WERI-Rb-1 (cell line): ENCODE measurements at regions not wholly inside any gene's neighbourhood (a gene's known extent, or its start where the extent isn't known, plus 50 kb on each side); places are given as distances from the start of the nearest gene placed in this dataset.

Source experiments
- DNase-seq: peaks from one replicate; pipeline ENCODE4 v3.0.0-alpha.2; 2020
- H3K27ac ChIP-seq: fragments of 250-450 bp; sonication (Bioruptor Pico); 2 replicates; pipeline ENCODE4 v1.5.1; 2020; ENCODE audit warnings: mild to moderate bottlenecking, moderate library complexity
- H3K27me3 ChIP-seq: fragments of 250-450 bp; sonication (Bioruptor Pico); 2 replicates; pipeline ENCODE4 v1.5.1; 2021; ENCODE audit warnings: mild to moderate bottlenecking, low read depth, moderate library complexity; ENCODE audit not compliant: insufficient read depth, severe bottlenecking
- H3K36me3 ChIP-seq: fragments of 250-450 bp; sonication (Bioruptor Pico); 2 replicates; pipeline ENCODE4 v1.5.1; 2020; ENCODE audit warnings: mild to moderate bottlenecking, moderate library complexity
- H3K4me3 ChIP-seq: 2 replicates; pipeline ENCODE4 v1.5.1; 2011; ENCODE audit warnings: low read depth, mild to moderate bottlenecking, control low read depth, low read length
- H3K9me3 ChIP-seq: fragments of 250-450 bp; sonication (Bioruptor Pico); 2 replicates; pipeline ENCODE4 v1.5.1; 2021; ENCODE audit warnings: mild to moderate bottlenecking, moderate library complexity; ENCODE audit not compliant: severe bottlenecking
- TF ChIP-seq, protein P1 (sequence below): IDR thresholded peaks from 2 replicates; pipeline ENCODE4 v1.5.1; 2011; ENCODE audit warnings: low read depth, mild to moderate bottlenecking, control low read depth, inconsistent platforms, low read length

- TF ChIP-seq, protein P1, sequence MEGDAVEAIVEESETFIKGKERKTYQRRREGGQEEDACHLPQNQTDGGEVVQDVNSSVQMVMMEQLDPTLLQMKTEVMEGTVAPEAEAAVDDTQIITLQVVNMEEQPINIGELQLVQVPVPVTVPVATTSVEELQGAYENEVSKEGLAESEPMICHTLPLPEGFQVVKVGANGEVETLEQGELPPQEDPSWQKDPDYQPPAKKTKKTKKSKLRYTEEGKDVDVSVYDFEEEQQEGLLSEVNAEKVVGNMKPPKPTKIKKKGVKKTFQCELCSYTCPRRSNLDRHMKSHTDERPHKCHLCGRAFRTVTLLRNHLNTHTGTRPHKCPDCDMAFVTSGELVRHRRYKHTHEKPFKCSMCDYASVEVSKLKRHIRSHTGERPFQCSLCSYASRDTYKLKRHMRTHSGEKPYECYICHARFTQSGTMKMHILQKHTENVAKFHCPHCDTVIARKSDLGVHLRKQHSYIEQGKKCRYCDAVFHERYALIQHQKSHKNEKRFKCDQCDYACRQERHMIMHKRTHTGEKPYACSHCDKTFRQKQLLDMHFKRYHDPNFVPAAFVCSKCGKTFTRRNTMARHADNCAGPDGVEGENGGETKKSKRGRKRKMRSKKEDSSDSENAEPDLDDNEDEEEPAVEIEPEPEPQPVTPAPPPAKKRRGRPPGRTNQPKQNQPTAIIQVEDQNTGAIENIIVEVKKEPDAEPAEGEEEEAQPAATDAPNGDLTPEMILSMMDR: no peak
- Histone ChIP-seq H3K9me3 (no peaks in the 10 kb centered on the region), H3K27ac (no peak overlapping the region), H3K27me3 (no peaks in the 10 kb centered on the region), H3K36me3 (no peaks in the 10 kb centered on the region), H3K4me3 (no peak overlapping the region)
- DNase-seq: no peak
Observed at GRCh38 chr5:116914869-116915504, 340.4 kb upstream of the SEMA6A start.

- TF ChIP-seq, protein P1: no peak
- Histone ChIP-seq H3K36me3 (no peaks in the 10 kb centered on the region), H3K27ac (no peak overlapping the region), H3K9me3 (no peaks in the 10 kb centered on the region), H3K27me3 (no peaks in the 10 kb centered on the region), H3K4me3 (no peak overlapping the region)
- DNase-seq: no peak
Observed at GRCh38 chr5:116912221-116912620, 337.6 kb upstream of the SEMA6A start.

DNA sequence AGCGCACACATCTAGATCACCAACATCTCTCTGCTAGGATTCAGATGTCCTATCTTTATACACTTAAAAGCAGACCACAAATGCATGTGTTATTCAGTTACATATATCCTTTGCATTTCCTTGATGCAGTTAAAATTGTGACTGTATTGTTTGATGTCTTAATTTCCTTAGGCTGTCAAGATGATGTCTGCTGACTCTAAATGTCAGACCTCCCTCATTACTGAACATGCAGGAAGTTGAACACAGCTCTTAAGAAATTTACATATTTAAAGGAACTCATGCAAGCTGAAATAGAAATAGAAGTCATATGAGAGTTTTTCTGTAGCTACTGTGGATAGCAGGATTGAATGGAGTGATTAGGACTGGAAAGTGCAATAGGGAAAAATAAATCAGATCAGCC lies 336.5 kb upstream of the SEMA6A start:
- Histone ChIP-seq H3K27me3 (no peaks in the 10 kb centered on the region), H3K27ac (no peak overlapping the region), H3K9me3 (no peaks in the 10 kb centered on the region), H3K36me3 (no peaks in the 10 kb centered on the region), H3K4me3 (no peak overlapping the region)
- no peak for DNase-seq
- TF ChIP-seq, protein P1: no peak

DNA sequence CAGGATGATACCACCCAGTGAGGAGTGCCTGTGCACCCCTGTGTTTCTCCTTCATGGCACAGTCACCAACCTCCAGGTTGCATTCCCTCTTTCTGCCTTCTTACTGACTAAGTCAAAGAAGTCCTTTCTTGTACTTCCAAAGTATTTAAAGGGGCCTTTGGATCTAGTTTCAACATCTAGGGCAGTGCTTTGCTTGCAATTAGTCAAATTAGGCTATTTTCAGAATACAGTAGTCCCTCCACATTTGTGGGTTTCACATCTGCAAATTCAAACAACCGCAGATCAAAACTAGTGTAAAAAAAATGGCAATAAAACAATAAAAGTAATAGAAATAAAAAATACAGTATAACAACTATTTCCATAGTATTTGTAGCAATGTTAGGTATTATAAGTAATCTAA lies 333.9 kb upstream of the SEMA6A start:
- Histone ChIP-seq H3K27ac (no peak overlapping the region), H3K4me3 (no peak overlapping the region), H3K27me3 (no peaks in the 10 kb centered on the region), H3K9me3 (no peaks in the 10 kb centered on the region), H3K36me3 (no peaks in the 10 kb centered on the region)
- TF ChIP-seq, protein P1: no peak
- DNase-seq: no peak

- DNase-seq: no peak
- no peak overlapping the region for H3K4me3 ChIP-seq
- H3K36me3 ChIP-seq: no peaks in the 10 kb centered on the region
- H3K27me3 ChIP-seq: no peaks in the 10 kb centered on the region
- TF ChIP-seq, protein P1: no peak
- no peak overlapping the region for H3K27ac ChIP-seq
- no peaks in the 10 kb centered on the region for H3K9me3 ChIP-seq
Observed at GRCh38 chr5:116905885-116906284, 331.3 kb upstream of the SEMA6A start.

- H3K27me3 ChIP-seq: no peaks in the 10 kb centered on the region
- no peaks in the 10 kb centered on the region for H3K9me3 ChIP-seq
- TF ChIP-seq, protein P1: no peak
- H3K36me3 ChIP-seq: no peaks in the 10 kb centered on the region
- DNase-seq: no peak
- no peak overlapping the region for H3K27ac ChIP-seq
- H3K4me3 ChIP-seq: no peak overlapping the region
Observed at GRCh38 chr5:116900793-116901192, 326.2 kb upstream of the SEMA6A start.
